Lower leg skin (tissue), 3 donors: ENCODE measurements at regions not wholly inside any gene's neighbourhood (a gene's known extent, or its start where the extent isn't known, plus 50 kb on each side); places are given as distances from the start of the nearest gene placed in this dataset.

ENCODE experiments used
- POLR2A ChIP-seq, 2 donors: fragments of 450-650 bp; IDR thresholded peaks; one replicate each; pipeline ENCODE4 v1.6.1; 2016 to 2017; ENCODE audit warnings: antibody characterized with exemption in 2 of 2, mild to moderate bottlenecking in 1 of 2, moderate library complexity in 1 of 2
- TF ChIP-seq, protein P1 (sequence below), 3 donors: fragments of 450-650 bp; IDR thresholded peaks; one replicate each; pipeline ENCODE4 v1.5.1; 2016; ENCODE audit warnings: antibody characterized with exemption in 3 of 3, mild to moderate bottlenecking in 3 of 3, moderate library complexity in 2 of 3

DNA sequence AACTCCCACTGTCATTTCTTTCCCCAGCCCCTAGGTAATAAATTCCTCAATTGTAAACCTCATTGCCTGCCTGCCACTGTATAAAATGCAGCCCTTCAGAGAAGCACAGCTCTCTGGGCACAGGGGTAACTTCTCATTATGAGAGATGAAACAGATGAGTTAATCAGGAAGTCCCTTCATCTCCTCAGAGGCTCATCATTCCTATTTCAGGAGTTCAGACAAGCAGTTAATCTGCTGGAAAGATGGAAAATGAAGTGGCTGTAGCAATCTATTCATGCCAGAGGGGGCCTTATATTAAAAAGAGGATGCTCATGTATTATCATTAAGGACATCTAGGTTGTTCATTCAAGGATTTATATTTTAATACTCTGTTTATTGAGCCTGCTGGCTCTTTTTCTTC, 519.5 kb upstream of the LMCD1 start:
- TF ChIP-seq, protein P1, sequence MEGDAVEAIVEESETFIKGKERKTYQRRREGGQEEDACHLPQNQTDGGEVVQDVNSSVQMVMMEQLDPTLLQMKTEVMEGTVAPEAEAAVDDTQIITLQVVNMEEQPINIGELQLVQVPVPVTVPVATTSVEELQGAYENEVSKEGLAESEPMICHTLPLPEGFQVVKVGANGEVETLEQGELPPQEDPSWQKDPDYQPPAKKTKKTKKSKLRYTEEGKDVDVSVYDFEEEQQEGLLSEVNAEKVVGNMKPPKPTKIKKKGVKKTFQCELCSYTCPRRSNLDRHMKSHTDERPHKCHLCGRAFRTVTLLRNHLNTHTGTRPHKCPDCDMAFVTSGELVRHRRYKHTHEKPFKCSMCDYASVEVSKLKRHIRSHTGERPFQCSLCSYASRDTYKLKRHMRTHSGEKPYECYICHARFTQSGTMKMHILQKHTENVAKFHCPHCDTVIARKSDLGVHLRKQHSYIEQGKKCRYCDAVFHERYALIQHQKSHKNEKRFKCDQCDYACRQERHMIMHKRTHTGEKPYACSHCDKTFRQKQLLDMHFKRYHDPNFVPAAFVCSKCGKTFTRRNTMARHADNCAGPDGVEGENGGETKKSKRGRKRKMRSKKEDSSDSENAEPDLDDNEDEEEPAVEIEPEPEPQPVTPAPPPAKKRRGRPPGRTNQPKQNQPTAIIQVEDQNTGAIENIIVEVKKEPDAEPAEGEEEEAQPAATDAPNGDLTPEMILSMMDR (IDR thresholded peaks at IDR 0.05) = no peak
- TF ChIP-seq POLR2A (IDR thresholded peaks at IDR 0.05) = no peak
